Kidney (tissue), 13 donors: ENCODE measurements at regions not wholly inside any gene's neighbourhood (a gene's known extent, or its start where the extent isn't known, plus 50 kb on each side); places are given as distances from the start of the nearest gene placed in this dataset.

Source experiments
- DNase-seq, 5 donors: peaks; one replicate each; pipeline ENCODE4 v3.0.0-alpha.2; 2013 to 2020
- FAIRE-seq: peaks from 2 replicates; lab custom pipeline; 2012; peaks lifted over from hg19 to GRCh38; lab: Jason Lieb, UNC
- H3K27ac ChIP-seq, 2 donors: one replicate each; pipeline ENCODE4 v1.7.0; 2013; ENCODE audit warnings: low read depth in 2 of 2, low read length in 2 of 2, inconsistent platforms in 1 of 2
- H3K27me3 ChIP-seq: one replicate; pipeline ENCODE4 v1.7.1; 2013; ENCODE audit warnings: low read length, inconsistent platforms; ENCODE audit not compliant: control insufficient read depth, insufficient read depth
- H3K36me3 ChIP-seq, 3 donors: one replicate each; pipeline versions ENCODE4 v1.7.0 to v1.7.1; 2013; ENCODE audit warnings: low read length in 3 of 3, control low read depth in 1 of 3, inconsistent platforms in 1 of 3; ENCODE audit not compliant: insufficient read depth in 3 of 3, control insufficient read depth in 2 of 3
- H3K4me1 ChIP-seq, 3 donors: one replicate each; pipeline versions ENCODE4 v1.7.0 to v1.7.1; 2013; ENCODE audit warnings: low read length in 3 of 3, inconsistent platforms in 1 of 3, low read depth in 1 of 3; ENCODE audit not compliant: control insufficient read depth in 2 of 3, insufficient read depth in 2 of 3
- H3K4me3 ChIP-seq, 3 donors: one replicate each; pipeline versions ENCODE4 v1.7.0 to v1.8.1; 2013; ENCODE audit warnings: low read length in 3 of 3, control low read depth in 1 of 3, inconsistent platforms in 1 of 3
- H3K9ac ChIP-seq, 3 donors: one replicate each; pipeline versions ENCODE4 v1.7.0 to v1.7.1; 2013; ENCODE audit warnings: low read length in 3 of 3, control low read depth in 1 of 3, inconsistent platforms in 1 of 3
- H3K9me3 ChIP-seq, 3 donors: one replicate each; pipeline versions ENCODE4 v1.7.0 to v1.7.1; 2013; ENCODE audit warnings: low read length in 3 of 3, control low read depth in 1 of 3, inconsistent platforms in 1 of 3; ENCODE audit not compliant: control insufficient read depth in 2 of 3, insufficient read depth in 1 of 3
- CTCF ChIP-seq: IDR thresholded peaks from 3 replicates; pipeline ENCODE4 v1.5.1; 2012; ENCODE audit warnings: mild to moderate bottlenecking, moderate library complexity, borderline replicate concordance; ENCODE audit not compliant: insufficient read depth; ENCODE audit errors: extremely low read depth
- intact Hi-C: fragments of 100-400 bp; cut with DNase I; formaldehyde crosslinking; loops from one replicate; pipeline ENCODE4 v1.11.1; 2022
- donor health status: control.
- donor health status: control.
- donor health status: control.
- donor health status: control.
- donor health status: control.
- donor health status: DM: yes; HTN: yes; CAD: no.
- donor health status: Normal renal cell carcinoma (clear cell type).

GRCh38 chr1:115577513-115577912 lies 64.3 kb upstream of the VANGL1 start:
- FAIRE-seq (no peak), DNase-seq (no peak)
- no peak overlapping the region for H3K9ac ChIP-seq
- H3K36me3 ChIP-seq = no peaks in the 10 kb centered on the region
- H3K27me3 ChIP-seq = no peaks in the 10 kb centered on the region
- H3K27ac ChIP-seq = no peak overlapping the region
- H3K9me3 ChIP-seq = peaks cover 0 to 2% (median 0%) of the 10 kb centered on the region in 3 donors
- intact Hi-C loops = no loop called here
- TF ChIP-seq CTCF = no peak
- no peaks in the 10 kb centered on the region for H3K4me1 ChIP-seq
- no peak overlapping the region for H3K4me3 ChIP-seq

- Histone ChIP-seq H3K4me1 (no peaks in the 10 kb centered on the region), H3K4me3 (no peak overlapping the region), H3K27ac (no peak overlapping the region), H3K9ac (no peak overlapping the region), H3K9me3 (peaks cover 0 to 2% (median 0%) of the 10 kb centered on the region in 3 donors), H3K27me3 (no peaks in the 10 kb centered on the region), H3K36me3 (no peaks in the 10 kb centered on the region)
- no peak for TF ChIP-seq CTCF
- DNase-seq (no peak), FAIRE-seq (no peak)
- intact Hi-C loops = no loop called here
Measured at GRCh38 chr1:115575661-115576060, 66.1 kb upstream of the VANGL1 start.

- Histone ChIP-seq H3K4me3 (no peak overlapping the region), H3K27ac (no peak overlapping the region), H3K36me3 (no peaks in the 10 kb centered on the region), H3K4me1 (no peaks in the 10 kb centered on the region), H3K9ac (no peak overlapping the region), H3K9me3 (peaks cover 0 to 5% (median 2%) of the 10 kb centered on the region in 3 donors), H3K27me3 (no peaks in the 10 kb centered on the region)
- FAIRE-seq (no peak), DNase-seq (no peak)
- intact Hi-C loops = no loop called here
- TF ChIP-seq CTCF = no peak
Measured at GRCh38 chr1:115572710-115573109, 69.1 kb upstream of the VANGL1 start.

GRCh38 chr1:115567431-115567830 lies 74.3 kb upstream of the VANGL1 start:
- Histone ChIP-seq H3K4me3 (no peak overlapping the region), H3K4me1 (no peaks in the 10 kb centered on the region), H3K9ac (no peak overlapping the region), H3K27me3 (no peaks in the 10 kb centered on the region), H3K9me3 (peaks cover 0 to 11% (median 0%) of the 10 kb centered on the region in 3 donors), H3K36me3 (no peaks in the 10 kb centered on the region), H3K27ac (no peak overlapping the region)
- no peak for DNase-seq
- FAIRE-seq = no peak
- TF ChIP-seq CTCF = no peak
- intact Hi-C loops = no loop called here
